GM21786 (cell line): ENCODE measurements at regions not wholly inside any gene's neighbourhood (a gene's known extent, or its start where the extent isn't known, plus 50 kb on each side); places are given as distances from the start of the nearest gene placed in this dataset.

Source experiments
- ATAC-seq: cut with Tn5 transposase; IDR thresholded peaks from one replicate; pipeline ENCODE4 v1.9.1; 2021; ENCODE audit not compliant: unreplicated experiment

GRCh38 chr14:89630101-89630829, 213.2 kb upstream of the FOXN3 start:
- ATAC-seq: no peak

DNA sequence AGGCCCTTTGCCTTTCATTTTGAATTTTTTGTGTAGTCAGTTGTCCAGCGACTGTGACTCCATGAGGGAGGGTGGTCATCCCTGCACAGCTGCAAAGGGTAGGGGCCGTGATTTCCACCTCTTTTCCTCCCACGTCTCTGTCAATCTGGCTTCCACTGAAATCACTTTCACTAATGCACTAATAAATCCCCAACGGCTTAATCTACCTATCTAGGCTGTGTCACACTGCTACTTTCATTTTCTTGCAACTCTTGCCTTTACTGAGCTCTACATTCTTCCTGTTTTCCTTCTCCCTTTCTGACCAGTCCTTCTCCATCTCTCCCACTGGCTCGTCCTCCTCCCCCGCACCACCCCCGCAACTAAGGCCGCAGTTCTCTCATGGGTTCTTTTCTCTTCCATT, 212.3 kb upstream of the FOXN3 start:
- no peak for ATAC-seq

- no peak for ATAC-seq
Observed at GRCh38 chr14:89628521-89628920, 211.5 kb upstream of the FOXN3 start.

GRCh38 chr14:89626233-89626806, 209.3 kb upstream of the FOXN3 start:
- peak; percentile 52 for ATAC-seq

DNA sequence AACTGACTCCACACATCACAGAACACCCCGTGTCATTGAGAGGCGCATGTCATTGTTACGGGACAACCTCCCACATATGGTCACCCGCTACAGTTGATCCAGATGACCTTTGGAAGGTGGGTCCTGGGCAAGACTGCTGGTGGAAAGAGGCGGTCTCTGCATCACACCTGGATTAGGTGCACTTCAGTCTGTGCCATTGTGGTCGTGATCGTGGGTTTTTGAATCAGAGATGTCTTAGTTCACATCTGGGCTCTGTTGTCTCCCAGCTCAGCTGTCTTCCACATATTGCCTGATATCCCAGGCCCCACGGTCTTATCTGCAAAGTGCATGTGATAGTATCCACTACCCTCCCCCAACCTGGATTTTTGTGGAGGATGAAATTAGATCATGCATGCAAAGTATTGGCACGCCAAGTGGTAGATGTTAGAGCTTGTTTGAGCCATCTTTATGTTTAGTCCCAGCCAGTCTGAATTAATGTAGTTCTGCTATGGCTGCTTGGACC, 208.7 kb upstream of the FOXN3 start:
- no peak for ATAC-seq

DNA sequence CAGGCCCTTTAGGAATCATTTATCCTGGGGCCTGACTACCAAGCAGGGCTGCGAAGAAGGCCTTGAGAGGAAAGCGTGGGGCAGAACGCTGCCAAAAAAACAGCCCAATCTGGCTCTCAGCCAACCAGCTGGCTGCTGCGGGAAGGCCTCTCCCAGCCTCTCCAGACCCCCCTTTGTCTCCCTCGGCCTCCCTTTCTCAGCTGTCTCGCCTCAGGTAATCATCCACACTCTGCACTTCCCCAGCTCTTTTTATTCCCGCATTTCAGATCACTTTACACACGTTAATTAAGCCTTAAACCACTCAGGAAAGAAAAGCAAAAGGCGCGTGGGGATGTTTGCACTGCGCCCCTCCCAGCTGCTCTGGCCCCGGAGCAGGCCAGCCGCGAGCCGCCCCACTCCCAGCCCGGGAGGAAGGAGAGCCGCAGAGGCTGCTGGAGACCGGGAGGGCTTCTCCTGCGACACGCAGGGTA, 208.2 kb upstream of the FOXN3 start:
- ATAC-seq: no peak

DNA sequence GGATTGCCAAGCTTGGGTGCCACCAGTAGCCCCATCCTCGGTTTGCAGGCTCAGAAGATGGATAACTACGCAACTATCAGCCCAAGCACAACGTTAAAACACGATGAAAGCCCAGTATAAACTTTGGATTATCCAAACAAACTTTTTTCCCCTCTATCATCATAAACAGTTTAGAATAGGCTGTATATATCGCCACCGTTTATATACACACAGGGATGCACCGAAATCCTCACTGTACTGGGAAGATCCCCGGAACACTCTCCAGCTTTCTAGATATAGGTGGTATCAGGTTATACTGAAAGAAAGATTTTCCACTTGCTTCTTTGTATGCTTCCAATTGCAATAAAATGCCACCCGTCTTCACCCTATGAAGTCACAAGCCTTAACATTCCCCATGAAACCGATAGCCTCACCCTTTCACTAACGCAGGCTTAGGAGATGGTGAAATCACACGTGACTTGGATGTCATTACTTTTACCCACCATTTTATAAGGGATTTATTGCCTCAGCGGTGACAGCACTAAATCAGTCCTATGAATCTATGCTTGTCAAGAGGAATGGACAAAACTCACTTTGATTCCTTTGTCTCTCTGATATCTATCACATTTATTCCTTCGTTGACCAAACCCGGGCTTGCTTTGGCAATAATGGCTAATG, 207.6 kb upstream of the FOXN3 start:
- no peak for ATAC-seq

DNA sequence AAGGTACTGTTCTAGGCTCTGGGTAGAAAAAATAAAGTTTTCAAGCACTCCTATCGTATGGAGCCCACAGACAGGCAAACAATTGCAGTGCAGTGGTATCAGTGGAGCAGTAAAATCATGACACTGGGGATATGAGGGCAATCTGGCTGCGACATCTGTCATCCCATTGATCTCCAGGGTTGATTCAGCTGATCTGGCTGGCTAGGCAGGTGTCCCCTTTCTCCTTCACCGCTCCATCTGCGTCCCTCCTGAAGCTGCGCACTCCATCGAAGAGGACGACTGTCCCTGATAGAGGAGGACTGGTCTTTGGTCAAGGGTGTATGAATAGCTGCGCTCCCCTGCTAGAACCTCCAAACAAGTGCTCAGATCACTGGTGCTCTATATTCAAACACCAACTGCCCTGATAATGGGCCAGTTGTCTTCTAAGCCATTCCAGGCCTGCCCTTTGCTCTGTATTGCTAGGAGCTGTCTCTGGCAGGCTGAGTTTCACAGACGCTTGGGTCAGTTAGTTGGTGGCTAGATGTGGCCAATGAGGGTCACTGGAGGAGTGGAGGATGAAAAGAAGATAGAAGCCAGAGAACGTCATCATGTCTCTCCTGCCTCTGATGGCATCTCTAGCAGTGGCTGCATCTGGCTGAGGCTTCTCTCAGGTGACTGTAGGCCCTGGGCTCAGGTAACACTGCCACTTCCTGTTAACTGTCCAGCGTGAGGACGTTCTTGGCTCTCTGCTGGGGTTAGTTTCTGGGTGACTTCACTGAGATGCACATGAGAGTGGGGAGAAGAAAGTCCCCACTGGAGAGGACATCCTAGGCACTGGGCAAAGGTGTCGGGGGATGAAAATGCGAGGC, 205.0 kb upstream of the FOXN3 start:
- no peak for ATAC-seq

DNA sequence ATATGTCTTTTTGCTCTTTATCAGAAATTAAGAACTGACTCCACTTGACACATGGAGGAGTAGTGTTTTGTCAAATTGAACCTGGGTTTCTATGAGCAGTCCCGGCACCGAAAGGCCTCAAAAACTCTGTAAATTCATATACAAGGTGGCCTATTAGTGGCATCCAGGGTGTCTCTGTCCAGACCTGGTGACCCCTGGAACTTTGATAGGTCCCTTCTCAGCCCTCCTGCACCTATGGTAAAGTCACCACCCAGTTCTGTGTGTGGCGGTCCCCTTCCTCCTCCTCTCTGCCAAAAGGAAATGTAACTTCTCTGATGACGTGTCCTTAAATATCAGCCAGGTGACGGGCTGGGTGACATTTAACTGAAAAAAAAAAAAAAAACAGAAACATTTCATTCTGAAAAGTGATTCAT, 204.0 kb upstream of the FOXN3 start:
- no peak for ATAC-seq

DNA sequence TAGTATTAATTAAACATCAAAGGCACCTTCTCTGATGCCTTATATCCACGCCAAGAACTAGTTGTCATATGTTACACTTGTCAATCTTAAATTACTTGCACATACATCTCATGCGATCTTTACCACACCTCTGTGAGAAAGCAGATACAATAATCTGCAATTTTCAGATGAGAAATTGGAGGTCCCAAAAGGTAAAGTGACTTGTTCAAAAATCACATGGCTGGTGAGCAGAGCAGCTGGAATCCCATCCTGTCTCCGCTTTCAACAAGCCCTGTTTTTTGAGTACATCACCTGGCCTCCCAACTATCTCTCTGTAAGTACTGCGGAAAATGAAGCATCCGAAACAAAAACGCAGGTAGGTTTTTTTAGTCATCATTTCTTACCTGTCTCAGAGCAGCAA, 203.4 kb upstream of the FOXN3 start:
- ATAC-seq: no peak

GRCh38 chr14:89619596-89619995, 202.6 kb upstream of the FOXN3 start:
- no peak for ATAC-seq

DNA sequence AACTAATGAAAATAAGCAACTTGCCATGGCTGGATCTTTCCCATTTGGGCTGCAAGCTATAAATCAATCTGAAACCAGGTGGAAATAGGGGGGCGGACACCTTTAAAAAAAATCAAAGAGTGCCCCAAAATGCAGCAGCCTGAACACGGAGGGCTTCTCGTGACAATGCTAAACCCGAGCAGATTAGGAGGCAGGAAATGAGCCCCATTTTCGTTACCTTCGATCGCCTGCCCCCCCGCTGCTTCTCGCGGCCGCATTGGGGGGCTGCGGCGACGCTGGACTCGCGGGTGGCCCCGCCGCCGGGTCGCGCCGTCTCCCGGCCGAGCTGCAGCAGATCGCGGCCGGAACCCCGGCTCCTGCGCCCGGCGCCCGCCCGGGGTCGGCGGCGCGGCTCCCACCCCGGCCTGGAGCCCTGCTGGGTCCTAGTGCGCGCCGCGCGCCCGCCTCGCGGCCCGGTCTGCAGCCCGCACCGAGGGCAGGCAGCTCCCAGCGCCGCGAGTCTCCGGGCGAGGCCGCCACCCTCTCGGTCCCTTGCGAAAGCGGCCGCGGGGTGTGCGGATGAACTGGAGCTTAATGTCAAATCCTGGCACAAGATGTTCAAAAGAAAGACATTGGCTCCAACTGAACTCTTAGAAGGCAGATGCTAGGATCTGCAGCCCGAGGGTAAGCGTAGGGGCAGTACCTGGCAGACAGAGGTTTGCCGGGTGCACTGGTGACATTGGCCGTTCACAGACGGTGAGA, 201.9 kb upstream of the FOXN3 start:
- ATAC-seq: peak; percentile 56

DNA sequence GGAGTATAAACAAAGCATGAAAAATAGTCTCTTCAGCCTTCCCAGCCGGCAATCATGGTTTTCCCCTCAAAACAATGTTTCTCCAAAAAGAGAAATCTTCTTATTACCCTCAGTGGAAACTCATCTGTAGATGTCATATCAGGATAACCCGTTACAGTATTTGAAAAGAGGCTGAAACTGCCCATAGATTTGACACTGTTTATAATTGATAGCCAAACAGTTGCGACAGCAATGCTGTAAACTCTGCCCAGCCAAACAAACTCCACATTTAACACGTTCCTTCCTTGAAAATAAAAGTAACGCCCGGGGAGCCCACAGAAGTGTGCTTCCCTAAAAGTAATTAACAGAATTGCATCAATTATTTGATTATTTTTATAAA, 201.3 kb upstream of the FOXN3 start:
- no peak for ATAC-seq

DNA sequence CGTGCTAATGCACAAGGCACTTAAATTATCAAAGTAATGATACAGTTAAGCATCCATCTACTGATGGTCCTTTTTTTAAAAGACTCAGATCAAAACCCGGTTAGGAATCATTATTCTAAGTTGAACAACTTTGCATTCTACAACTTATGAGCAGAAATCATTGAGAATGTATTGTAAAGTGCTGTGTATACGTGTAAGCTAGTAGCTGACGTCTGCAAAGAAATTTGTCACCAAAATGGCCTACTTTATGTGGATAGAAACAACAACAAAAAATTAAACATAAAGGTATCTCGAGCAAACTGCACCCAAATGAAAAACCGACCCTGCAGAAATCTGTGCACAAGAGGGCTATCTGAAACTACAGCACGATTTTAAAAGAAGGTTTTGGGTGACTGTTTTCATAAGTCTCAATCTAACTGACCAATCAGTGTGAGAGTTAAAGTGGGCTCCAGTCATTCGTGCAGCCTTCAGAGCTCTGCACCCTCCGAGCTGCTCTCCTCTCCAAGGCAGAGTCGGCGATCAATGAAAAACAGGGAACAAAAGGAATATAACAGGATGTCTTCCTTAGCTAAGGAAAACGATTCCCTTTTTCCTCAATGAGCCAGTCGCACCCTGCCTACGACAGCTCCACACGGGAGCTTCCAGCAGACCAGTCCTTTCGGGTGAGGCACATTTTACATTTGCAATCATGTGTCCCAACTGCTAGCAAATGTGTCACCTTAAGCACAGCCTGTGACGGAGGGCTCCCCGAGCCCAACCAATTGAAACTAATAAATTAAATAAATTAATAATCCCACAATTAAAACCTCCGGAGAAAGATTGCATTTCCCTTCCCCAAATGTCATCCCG, 200.7 kb upstream of the FOXN3 start:
- no peak for ATAC-seq

- peak; percentile 36 for ATAC-seq
Observed at GRCh38 chr14:89616852-89617341, 199.9 kb upstream of the FOXN3 start.

GRCh38 chr14:89616425-89616824, 199.4 kb upstream of the FOXN3 start:
- ATAC-seq: no peak

GRCh38 chr14:89615421-89615820, 198.4 kb upstream of the FOXN3 start:
- ATAC-seq: no peak

- ATAC-seq: no peak
Observed at GRCh38 chr14:89614009-89614691, 197.1 kb upstream of the FOXN3 start.
